Body of pancreas (tissue), 4 donors: ENCODE measurements at regions not wholly inside any gene's neighbourhood (a gene's known extent, or its start where the extent isn't known, plus 50 kb on each side); places are given as distances from the start of the nearest gene placed in this dataset.

ENCODE experiments used
- ATAC-seq: fragments of 150-250 bp; one replicate; pipeline ENCODE4 v1.9.1; 2016
- DNase-seq, 4 donors: peaks; one replicate each; pipeline ENCODE4 v3.0.0-alpha.2; 2019
- H3K27ac ChIP-seq, 4 donors: fragments of 200-600 bp; sonication (generic); 1 replicate in 3 of 4; 2 replicates in 1 of 4; pipeline versions ENCODE4 v1.5.1 to v1.6.1; 2016 to 2019; ENCODE audit warnings: mild to moderate bottlenecking in 1 of 4, mixed read lengths in 1 of 4, moderate library complexity in 1 of 4
- H3K27me3 ChIP-seq, 2 donors: fragments of 200-600 bp; sonication (generic); one replicate each; pipeline ENCODE4 v1.6.0; 2016; ENCODE audit warnings: mild to moderate bottlenecking in 1 of 2
- H3K36me3 ChIP-seq, 2 donors: fragments of 200-600 bp; sonication (generic); replicated peaks in 1 of 2; 2 replicates each; pipeline ENCODE4 v1.5.1; 2016; ENCODE audit warnings: low read depth in 2 of 2; ENCODE audit not compliant: insufficient read depth in 1 of 2
- H3K4me1 ChIP-seq: fragments of 200-600 bp; sonication (generic); one replicate; pipeline ENCODE4 v1.6.0; 2016
- H3K4me3 ChIP-seq, 2 donors: fragments of 200-600 bp; sonication (generic); 1 replicate in 1 of 2; 2 replicates in 1 of 2; pipeline ENCODE4 v1.5.1; 2016 to 2019
- H3K9me3 ChIP-seq, 3 donors: fragments of 200-600 bp; sonication (generic); 1 replicate in 2 of 3; 2 replicates in 1 of 3; pipeline ENCODE4 v1.5.1; 2016
- CTCF ChIP-seq, 7 experiments: fragments of 450-650 bp in 4 of 7; fragments of 200-600 bp in 3 of 7; sonication (generic) in 3 of 7; IDR thresholded peaks; one replicate each; pipeline ENCODE4 v1.5.1; 2016 to 2019; ENCODE audit warnings: antibody characterized with exemption in 7 of 7
- POLR2A ChIP-seq, 3 donors: fragments of 450-650 bp; IDR thresholded peaks; one replicate each; pipeline ENCODE4 v1.6.1; 2016; ENCODE audit warnings: antibody characterized with exemption in 3 of 3, mild to moderate bottlenecking in 2 of 3
- WGBS, 2 donors: methylation state at CpG; one replicate each; pipeline ENCODE4 v1.1.5; 2017; 5-methylcytosine and 5-hydroxymethylcytosine counted together
- intact Hi-C: fragments of 100-400 bp; cut with DNase I; formaldehyde crosslinking; loops from one replicate; pipeline ENCODE4 v1.15.1; 2023

- no peak overlapping the region for H3K4me3 ChIP-seq
- H3K36me3 ChIP-seq = no peaks in the 10 kb centered on the region
- peaks cover 2% of the 10 kb centered on the region for H3K4me1 ChIP-seq
- no peak for ATAC-seq
- TF ChIP-seq POLR2A (IDR thresholded peaks at IDR 0.05) (no peak), CTCF (IDR thresholded peaks at IDR 0.05) (no peak)
- no peaks in the 10 kb centered on the region for H3K27me3 ChIP-seq
- no peak for DNase-seq
- intact Hi-C loops = no loop called here
- no peaks in the 10 kb centered on the region for H3K9me3 ChIP-seq
- 50 to 75% methylated on average over 1 of the region's 1 CpG for WGBS, 2 donors
- H3K27ac ChIP-seq = no peak overlapping the region
Observed at GRCh38 chr2:39948016-39948719, 169.1 kb upstream of the THUMPD2 start.

GRCh38 chr2:39947294-39948015 is 168.4 kb upstream of the THUMPD2 start:
- DNase-seq (no peak), ATAC-seq (no peak)
- no peaks in the 10 kb centered on the region for H3K4me1 ChIP-seq
- TF ChIP-seq CTCF (IDR thresholded peaks at IDR 0.05) (no peak), POLR2A (IDR thresholded peaks at IDR 0.05) (no peak)
- intact Hi-C loops = no loop called here
- no peak overlapping the region for H3K27ac ChIP-seq
- H3K9me3 ChIP-seq = no peaks in the 10 kb centered on the region
- no peaks in the 10 kb centered on the region for H3K36me3 ChIP-seq
- H3K27me3 ChIP-seq = no peaks in the 10 kb centered on the region
- no peak overlapping the region for H3K4me3 ChIP-seq
- WGBS, 2 donors = 79 to 91% methylated on average over 2 of the region's 2 CpGs

- 5 to 13% methylated on average over 1 of the region's 1 CpG for WGBS, 2 donors
- ATAC-seq (no peak), DNase-seq (no peak)
- H3K36me3 ChIP-seq = no peaks in the 10 kb centered on the region
- H3K4me1 ChIP-seq = no peaks in the 10 kb centered on the region
- intact Hi-C loops = no loop called here
- H3K27me3 ChIP-seq = no peaks in the 10 kb centered on the region
- no peaks in the 10 kb centered on the region for H3K9me3 ChIP-seq
- no peak for TF ChIP-seq CTCF (IDR thresholded peaks at IDR 0.05)
- no peak for TF ChIP-seq POLR2A (IDR thresholded peaks at IDR 0.05)
- H3K27ac ChIP-seq = no peak overlapping the region
- no peak overlapping the region for H3K4me3 ChIP-seq
Observed at GRCh38 chr2:39942950-39943349, 163.9 kb upstream of the THUMPD2 start.

- ATAC-seq (no peak), DNase-seq (no peak)
- no peak overlapping the region for H3K4me3 ChIP-seq
- no peaks in the 10 kb centered on the region for H3K27me3 ChIP-seq
- no peaks in the 10 kb centered on the region for H3K36me3 ChIP-seq
- H3K4me1 ChIP-seq = no peaks in the 10 kb centered on the region
- TF ChIP-seq POLR2A (IDR thresholded peaks at IDR 0.05) (no peak), CTCF (IDR thresholded peaks at IDR 0.05) (no peak)
- intact Hi-C loops = no loop called here
- WGBS, 2 donors = 66 to 74% methylated on average over 4 of the region's 4 CpGs
- no peak overlapping the region for H3K27ac ChIP-seq
- no peaks in the 10 kb centered on the region for H3K9me3 ChIP-seq
Observed at GRCh38 chr2:39938035-39938835, 159.2 kb upstream of the THUMPD2 start.
